ENCODE measurements at regions not wholly inside any gene's neighbourhood (a gene's known extent, or its start where the extent isn't known, plus 50 kb on each side); places are given as distances from the start of the nearest gene placed in this dataset.

- TF ChIP-seq POLR2A (IDR thresholded peaks at IDR 0.05; ENCODE audit: low read depth, low read length): no peak
- TF ChIP-seq POLR2AphosphoS5 (IDR thresholded peaks at IDR 0.05; ENCODE audit: low read depth, low read length): no peak
- TF ChIP-seq TAF1 (IDR thresholded peaks at IDR 0.05; ENCODE audit: borderline replicate concordance, low read depth, low read length): no peak
These were observed 475.8 kb upstream of the FLRT2 start for GRCh38 chr14:85054178-85054577.
